HG03025 (cell line): ENCODE measurements at regions not wholly inside any gene's neighbourhood (a gene's known extent, or its start where the extent isn't known, plus 50 kb on each side); places are given as distances from the start of the nearest gene placed in this dataset.

Source experiments
- ATAC-seq: cut with Tn5 transposase; IDR thresholded peaks from one replicate; pipeline ENCODE4 v1.9.1; 2021; ENCODE audit warnings: mild to moderate bottlenecking, moderate library complexity; ENCODE audit not compliant: unreplicated experiment, low FRiP score

GRCh38 chr2:2392332-2392731 is 61.3 kb upstream of the MYT1L start:
- ATAC-seq = no peak

- ATAC-seq = no peak
Observed at GRCh38 chr2:2389215-2389614, 58.1 kb upstream of the MYT1L start.
